Activated CD8-positive, alpha-beta memory T cell treated with anti-CD3 and anti-CD28 coated beads, Interleukin-2, amount 10 ng/mL, durations not matched to agents 7 days and 5 days (primary cell): ENCODE measurements at regions not wholly inside any gene's neighbourhood (a gene's known extent, or its start where the extent isn't known, plus 50 kb on each side); places are given as distances from the start of the nearest gene placed in this dataset.
"Not testable (repeated sequence)": the region's sequence is repeated elsewhere in the genome, so short reads cannot be mapped to it uniquely, and the experiment has no call there.

Experiments
- ATAC-seq: fragments of 150-1000 bp; cut with Tn5 transposase; one replicate; pipeline ENCODE4 v1.10.0; 2021; ENCODE audit warnings: moderate library complexity
- CTCF ChIA-PET: fragments of 350-600 bp; sonication (Branson Sonifier 250); formaldehyde crosslinking; loops from one replicate; lab custom pipeline; 2021; ENCODE audit warnings: antibody characterized with exemption; lab: Charles Lee
- DNase-seq: peaks from one replicate; pipeline ENCODE4 v3.0.0-alpha.2; 2020
- H3K27ac Mint-ChIP-seq: one replicate; pipeline ENCODE4 v1.8.0; 2021; ENCODE audit warnings: mild to moderate bottlenecking, mixed read lengths
- H3K27me3 Mint-ChIP-seq: one replicate; pipeline ENCODE4 v1.8.0; 2021; ENCODE audit warnings: mixed read lengths
- H3K36me3 Mint-ChIP-seq: one replicate; pipeline ENCODE4 v1.8.0; 2021; ENCODE audit warnings: mild to moderate bottlenecking, mixed read lengths
- H3K4me1 Mint-ChIP-seq: one replicate; pipeline ENCODE4 v1.8.0; 2021; ENCODE audit warnings: mixed read lengths
- H3K4me3 Mint-ChIP-seq: one replicate; pipeline ENCODE4 v1.8.0; 2021; ENCODE audit warnings: mild to moderate bottlenecking, moderate library complexity, mixed read lengths
- H3K9me3 Mint-ChIP-seq: one replicate; pipeline ENCODE4 v1.8.0; 2022; ENCODE audit warnings: low read depth, mixed read lengths

GRCh38 chr1:25123551-25123950, 108.8 kb downstream of the SYF2 start:
- no peak overlapping the region for H3K27ac Mint-ChIP-seq
- DNase-seq = no peak
- H3K4me3 Mint-ChIP-seq = no peak overlapping the region
- CTCF ChIA-PET = no interaction called here
- ATAC-seq = peak; percentile 49
- H3K27me3 Mint-ChIP-seq = peaks cover 6% of the 10 kb centered on the region
- no peaks in the 10 kb centered on the region for H3K9me3 Mint-ChIP-seq
- H3K36me3 Mint-ChIP-seq = no peaks in the 10 kb centered on the region
- peaks cover 18% of the 10 kb centered on the region for H3K4me1 Mint-ChIP-seq

- H3K4me3 Mint-ChIP-seq = no peak overlapping the region
- H3K27ac Mint-ChIP-seq = no peak overlapping the region
- H3K4me1 Mint-ChIP-seq = peaks cover 21% of the 10 kb centered on the region
- peaks cover 5% of the 10 kb centered on the region for H3K27me3 Mint-ChIP-seq
- DNase-seq (no peak), ATAC-seq (no peak)
- no peaks in the 10 kb centered on the region for H3K36me3 Mint-ChIP-seq
- CTCF ChIA-PET = interaction anchor here (0.7 to 1.1 kb wide), 2 partner anchors 219 to 434 kb away, joined by 3 read pairs; no protein-coding TSS in a partner anchor
- H3K9me3 Mint-ChIP-seq = no peaks in the 10 kb centered on the region
Measured at GRCh38 chr1:25122747-25123146, 109.6 kb downstream of the SYF2 start.

DNA sequence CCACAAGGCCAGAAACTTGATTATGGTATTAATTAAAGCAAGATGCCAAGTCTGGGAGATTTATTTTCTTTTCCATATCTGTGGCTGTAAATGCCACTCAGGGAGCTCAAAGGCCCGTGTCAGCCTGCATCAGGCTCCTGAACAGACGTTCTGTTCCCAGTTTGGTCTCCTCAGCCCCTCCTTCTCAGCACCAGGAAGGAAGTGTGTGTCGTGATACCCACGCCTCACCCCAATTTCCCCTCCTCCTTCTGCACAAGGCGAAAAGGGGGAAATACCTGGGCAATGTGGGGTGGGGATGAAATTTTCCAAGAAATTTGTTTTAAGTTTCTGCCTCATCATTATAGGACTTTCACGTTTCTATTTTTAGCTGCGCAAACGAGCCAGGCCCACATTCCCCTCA, 112.0 kb downstream of the SYF2 start:
- DNase-seq = no peak
- no peaks in the 10 kb centered on the region for H3K36me3 Mint-ChIP-seq
- no peaks in the 10 kb centered on the region for H3K9me3 Mint-ChIP-seq
- CTCF ChIA-PET = interaction anchor here (1.0 to 2.4 kb wide), 2 partner anchors 19 to 29 kb away, joined by 3 to 9 read pairs; no protein-coding TSS in a partner anchor
- no peak overlapping the region for H3K4me3 Mint-ChIP-seq
- peaks cover 21% of the 10 kb centered on the region for H3K4me1 Mint-ChIP-seq
- H3K27me3 Mint-ChIP-seq = peaks cover 9% of the 10 kb centered on the region
- no peak overlapping the region for H3K27ac Mint-ChIP-seq
- ATAC-seq = no peak

DNA sequence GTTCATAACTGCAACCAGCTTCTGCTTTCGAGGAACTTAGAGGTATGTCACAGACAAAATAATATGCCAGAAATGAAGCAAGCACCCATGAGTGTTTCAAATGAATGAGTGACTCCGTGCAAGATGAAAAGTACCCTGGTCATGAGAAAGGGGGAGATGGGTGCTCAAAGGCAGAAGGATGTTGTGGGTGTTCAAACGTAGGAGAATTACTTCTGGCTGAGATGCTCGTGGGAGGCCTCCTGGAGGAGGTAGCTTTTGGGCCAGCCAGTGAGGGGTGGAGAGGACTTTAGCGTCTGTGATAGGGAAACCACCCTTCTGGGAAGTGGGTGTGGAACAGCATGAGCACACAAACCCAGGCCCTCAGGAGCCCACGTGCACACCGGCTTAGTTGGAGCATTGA, 113.8 kb downstream of the SYF2 start:
- CTCF ChIA-PET = interaction anchor here (0.8 kb wide), 1 partner anchor 88 kb away, joined by 3 read pairs; no protein-coding TSS in a partner anchor
- Mint-ChIP-seq H3K4me3 (no peak overlapping the region), H3K9me3 (no peaks in the 10 kb centered on the region), H3K27me3 (peaks cover 22% of the 10 kb centered on the region), H3K27ac (no peak overlapping the region), H3K36me3 (no peaks in the 10 kb centered on the region), H3K4me1 (peaks cover 19% of the 10 kb centered on the region)
- ATAC-seq (no peak), DNase-seq (no peak)

GRCh38 chr1:25117233-25117823, 115.0 kb downstream of the SYF2 start:
- Mint-ChIP-seq H3K27ac (no peak overlapping the region), H3K9me3 (no peaks in the 10 kb centered on the region), H3K36me3 (no peaks in the 10 kb centered on the region), H3K27me3 (peaks cover 27% of the 10 kb centered on the region), H3K4me3 (no peak overlapping the region), H3K4me1 (peaks cover 18% of the 10 kb centered on the region)
- CTCF ChIA-PET = interaction anchor here (0.8 to 1.4 kb wide), 2 partner anchors 12 to 81 kb away, joined by 3 read pairs; no protein-coding TSS in a partner anchor
- ATAC-seq (peak; percentile 23), DNase-seq (peak; percentile 49)

- no peak overlapping the region for H3K4me3 Mint-ChIP-seq
- no peak overlapping the region for H3K27ac Mint-ChIP-seq
- peaks cover 27% of the 10 kb centered on the region for H3K27me3 Mint-ChIP-seq
- no peaks in the 10 kb centered on the region for H3K36me3 Mint-ChIP-seq
- ATAC-seq = no peak
- CTCF ChIA-PET = interaction anchor here (0.8 to 1.4 kb wide), 2 partner anchors 11 to 80 kb away, joined by 3 read pairs; no protein-coding TSS in a partner anchor
- H3K9me3 Mint-ChIP-seq = no peaks in the 10 kb centered on the region
- H3K4me1 Mint-ChIP-seq = peaks cover 18% of the 10 kb centered on the region
- no peak for DNase-seq
Measured at GRCh38 chr1:25116832-25117231, 115.5 kb downstream of the SYF2 start.

DNA sequence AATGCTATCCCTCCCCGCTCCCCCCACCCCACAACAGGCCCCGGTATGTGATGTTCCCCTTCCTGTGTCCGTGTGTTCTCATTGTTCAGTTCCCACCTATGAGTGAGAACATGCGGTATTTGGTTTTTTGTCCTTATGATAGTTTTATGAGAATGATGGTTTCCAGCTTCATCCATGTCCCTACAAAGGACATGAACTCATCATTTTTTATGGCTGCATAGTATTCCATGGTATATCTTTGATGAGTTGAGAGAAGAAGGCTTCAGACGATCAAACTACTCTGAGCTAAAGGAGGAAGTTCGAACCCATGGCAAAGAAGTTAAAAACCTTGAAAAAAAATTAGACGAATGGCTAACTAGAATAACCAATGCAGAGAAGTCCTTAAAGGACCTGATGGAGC, 116.2 kb downstream of the SYF2 start:
- not testable (repeated sequence) for DNase-seq, H3K4me3 Mint-ChIP-seq, ATAC-seq, H3K27ac Mint-ChIP-seq, H3K9me3 Mint-ChIP-seq, H3K36me3 Mint-ChIP-seq
- CTCF ChIA-PET = interaction anchor here (1.4 kb wide), 1 partner anchor 11 kb away, joined by 3 read pairs; no protein-coding TSS in a partner anchor
- Mint-ChIP-seq H3K4me1 (peaks cover 18% of the 10 kb centered on the region), H3K27me3 (peaks cover 27% of the 10 kb centered on the region)

DNA sequence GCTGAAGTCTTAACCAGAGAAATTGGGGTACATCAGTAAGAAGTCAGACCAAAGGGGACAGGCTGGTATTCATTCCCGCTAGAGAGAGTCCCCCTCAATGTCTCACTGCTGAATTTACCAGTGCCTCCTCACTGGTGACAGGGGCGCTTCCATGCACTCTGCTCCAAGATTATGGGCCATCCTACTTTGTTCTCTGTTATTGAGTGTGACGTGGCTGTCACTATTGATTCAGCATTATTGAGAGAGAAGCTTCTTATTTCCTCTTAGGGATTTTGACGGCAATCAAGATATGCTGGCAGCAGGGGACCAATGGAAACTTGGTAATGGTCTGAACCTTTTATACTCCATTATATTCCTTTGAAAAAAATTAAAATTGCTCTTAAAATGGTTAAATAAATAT, 118.6 kb downstream of the SYF2 start:
- ATAC-seq = no peak
- Mint-ChIP-seq H3K27me3 (peaks cover 25% of the 10 kb centered on the region), H3K4me3 (no peak overlapping the region), H3K9me3 (peaks cover 8% of the 10 kb centered on the region), H3K27ac (no peak overlapping the region), H3K36me3 (peaks cover 11% of the 10 kb centered on the region), H3K4me1 (peaks cover 15% of the 10 kb centered on the region)
- no peak for DNase-seq
- CTCF ChIA-PET = interaction anchor here (2.9 kb wide), 1 partner anchor 13 kb away, joined by 13 read pairs; no protein-coding TSS in a partner anchor

- ATAC-seq = no peak
- H3K27ac Mint-ChIP-seq = no peak overlapping the region
- no peak for DNase-seq
- CTCF ChIA-PET = interaction anchor here (1.8 to 2.9 kb wide), 2 partner anchors 12 to 76 kb away, joined by 5 to 13 read pairs; no protein-coding TSS in a partner anchor
- no peak overlapping the region for H3K4me3 Mint-ChIP-seq
- peaks cover 13% of the 10 kb centered on the region for H3K4me1 Mint-ChIP-seq
- peaks cover 14% of the 10 kb centered on the region for H3K36me3 Mint-ChIP-seq
- peaks cover 23% of the 10 kb centered on the region for H3K27me3 Mint-ChIP-seq
- H3K9me3 Mint-ChIP-seq = peaks cover 11% of the 10 kb centered on the region
Measured at GRCh38 chr1:25113086-25113485, 119.2 kb downstream of the SYF2 start.

DNA sequence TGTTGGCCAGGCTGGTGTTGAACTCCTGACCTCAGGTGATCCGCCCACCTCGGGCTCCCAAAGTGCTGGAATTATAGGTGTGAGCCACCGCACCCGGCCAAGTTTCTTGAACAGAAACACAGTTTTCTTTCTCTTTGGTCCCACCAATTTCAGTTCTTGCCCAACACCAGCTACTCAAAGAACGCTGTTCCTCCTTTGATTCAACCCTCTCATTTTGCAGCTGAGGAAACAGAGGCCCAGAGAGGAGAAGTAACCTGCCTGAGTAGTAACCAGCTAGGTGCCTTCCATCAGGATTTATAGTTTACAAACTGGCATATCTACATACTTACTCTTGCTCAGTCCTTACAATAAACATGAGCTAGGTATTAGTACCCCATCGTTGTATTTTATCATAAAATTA, 119.9 kb downstream of the SYF2 start:
- CTCF ChIA-PET = interaction anchor here (1.8 to 2.9 kb wide), 2 partner anchors 11 to 75 kb away, joined by 5 to 13 read pairs; no protein-coding TSS in a partner anchor
- Mint-ChIP-seq H3K36me3 (peaks cover 14% of the 10 kb centered on the region), H3K27ac (no peak overlapping the region), H3K9me3 (peaks cover 11% of the 10 kb centered on the region), H3K27me3 (peaks cover 23% of the 10 kb centered on the region), H3K4me1 (peaks cover 13% of the 10 kb centered on the region), H3K4me3 (no peak overlapping the region)
- no peak for DNase-seq
- no peak for ATAC-seq

GRCh38 chr1:25111706-25112105, 120.6 kb downstream of the SYF2 start:
- ATAC-seq (no peak), DNase-seq (no peak)
- H3K4me3 Mint-ChIP-seq = no peak overlapping the region
- peaks cover 13% of the 10 kb centered on the region for H3K9me3 Mint-ChIP-seq
- peaks cover 13% of the 10 kb centered on the region for H3K4me1 Mint-ChIP-seq
- CTCF ChIA-PET = interaction anchor here (1.8 to 2.9 kb wide), 2 partner anchors 11 to 75 kb away, joined by 5 to 13 read pairs; no protein-coding TSS in a partner anchor
- H3K36me3 Mint-ChIP-seq = peaks cover 14% of the 10 kb centered on the region
- H3K27me3 Mint-ChIP-seq = peaks cover 23% of the 10 kb centered on the region
- no peak overlapping the region for H3K27ac Mint-ChIP-seq

GRCh38 chr1:25110485-25110884, 121.8 kb downstream of the SYF2 start:
- CTCF ChIA-PET = interaction anchor here (2.9 kb wide), 1 partner anchor 9 kb away, joined by 13 read pairs; no protein-coding TSS in a partner anchor
- ATAC-seq = no peak
- H3K36me3 Mint-ChIP-seq = peaks cover 14% of the 10 kb centered on the region
- H3K27ac Mint-ChIP-seq = no peak overlapping the region
- no peak for DNase-seq
- H3K27me3 Mint-ChIP-seq = peaks cover 20% of the 10 kb centered on the region
- H3K9me3 Mint-ChIP-seq = peaks cover 13% of the 10 kb centered on the region
- H3K4me3 Mint-ChIP-seq = no peak overlapping the region
- H3K4me1 Mint-ChIP-seq = peaks cover 24% of the 10 kb centered on the region

DNA sequence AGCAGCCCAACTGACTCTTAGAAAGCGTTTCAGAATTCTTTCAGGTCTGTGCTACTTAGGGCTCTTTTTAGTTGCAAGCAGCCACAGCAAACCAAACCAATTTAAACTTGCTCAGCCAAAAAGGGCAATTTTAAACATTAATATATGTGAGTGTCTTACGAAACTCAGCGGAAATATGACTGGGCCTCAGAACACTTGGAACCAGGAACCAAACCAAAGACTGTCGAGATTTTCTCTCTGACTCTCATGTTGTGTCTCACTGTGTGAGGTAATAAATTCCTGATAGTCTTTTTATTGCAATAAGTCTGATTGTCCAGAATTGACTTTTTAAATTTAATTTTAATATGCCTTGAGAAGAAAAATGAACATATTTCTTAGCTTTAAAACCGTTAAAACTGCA, 122.3 kb downstream of the SYF2 start:
- Mint-ChIP-seq H3K9me3 (peaks cover 13% of the 10 kb centered on the region), H3K4me1 (peaks cover 27% of the 10 kb centered on the region), H3K27ac (no peak overlapping the region), H3K4me3 (no peak overlapping the region), H3K36me3 (peaks cover 14% of the 10 kb centered on the region), H3K27me3 (peaks cover 18% of the 10 kb centered on the region)
- DNase-seq (no peak), ATAC-seq (no peak)
- CTCF ChIA-PET = no interaction called here

DNA sequence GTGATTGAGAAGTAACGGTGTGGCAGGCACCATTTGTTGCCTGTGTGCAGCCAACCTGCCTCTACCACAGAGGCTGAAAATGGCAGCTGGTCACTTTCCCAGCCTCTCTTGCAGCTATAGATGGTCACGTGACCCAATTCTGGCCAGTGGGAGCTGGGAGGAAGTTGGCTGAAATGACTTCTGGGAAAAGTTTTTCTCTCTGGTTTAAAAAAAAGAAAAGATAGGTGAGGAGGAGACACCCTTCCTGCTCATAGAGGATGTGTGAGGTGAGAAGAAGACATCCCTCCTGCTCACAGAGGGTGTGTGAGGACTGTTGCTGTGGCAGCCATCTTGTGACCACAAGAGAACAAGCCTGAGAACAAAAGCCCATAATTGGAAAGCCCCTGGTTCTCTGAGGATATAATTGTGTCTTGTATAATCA, 122.8 kb downstream of the SYF2 start:
- Mint-ChIP-seq H3K4me3 (no peak overlapping the region), H3K27me3 (peaks cover 17% of the 10 kb centered on the region), H3K4me1 (peaks cover 29% of the 10 kb centered on the region), H3K9me3 (peaks cover 13% of the 10 kb centered on the region), H3K27ac (peak overlapping the region; percentile 56), H3K36me3 (peaks cover 14% of the 10 kb centered on the region)
- no peak for ATAC-seq
- DNase-seq = no peak
- CTCF ChIA-PET = no interaction called here
